Caki2 (cell line): ENCODE measurements at regions not wholly inside any gene's neighbourhood (a gene's known extent, or its start where the extent isn't known, plus 50 kb on each side); places are given as distances from the start of the nearest gene placed in this dataset.

Experiments
- DNase-seq: peaks from one replicate; pipeline ENCODE4 v3.0.0-alpha.2; 2015; ENCODE audit warnings: low read depth
- in situ Hi-C: cut with HindIII; loops from 2 replicates; pipeline ENCODE4 v1.10.0; 2016; ENCODE audit warnings: low sequenced_read_pairs, low pct_unique_long_range_greater_than_20kb, mixed read lengths

DNA sequence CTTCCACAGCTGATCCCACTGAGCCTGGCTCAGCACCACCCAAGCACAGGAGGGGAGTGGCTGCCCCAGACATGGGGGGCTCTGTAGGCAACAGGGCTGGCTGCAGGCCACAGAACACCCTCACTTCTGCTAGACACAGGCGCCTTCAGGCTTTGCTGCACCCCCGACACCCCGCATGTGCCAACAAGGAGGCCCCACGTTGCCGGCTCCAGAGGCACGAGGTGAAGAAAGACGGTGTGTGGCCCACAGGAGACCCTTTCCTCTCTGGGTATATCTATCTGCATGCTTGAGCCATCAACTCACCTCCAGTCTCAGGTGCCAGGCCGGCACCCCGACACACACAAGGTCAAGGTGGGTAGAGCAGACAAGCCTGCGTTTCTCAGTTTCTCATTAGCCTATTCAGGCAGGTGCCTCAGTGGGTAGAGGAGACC is 158.3 kb downstream of the DLL1 start:
- no peak for DNase-seq
- in situ Hi-C loops = no loop called here

GRCh38 chr6:170132011-170132521 is 158.8 kb downstream of the DLL1 start:
- DNase-seq = no peak
- in situ Hi-C loops = no loop called here

DNA sequence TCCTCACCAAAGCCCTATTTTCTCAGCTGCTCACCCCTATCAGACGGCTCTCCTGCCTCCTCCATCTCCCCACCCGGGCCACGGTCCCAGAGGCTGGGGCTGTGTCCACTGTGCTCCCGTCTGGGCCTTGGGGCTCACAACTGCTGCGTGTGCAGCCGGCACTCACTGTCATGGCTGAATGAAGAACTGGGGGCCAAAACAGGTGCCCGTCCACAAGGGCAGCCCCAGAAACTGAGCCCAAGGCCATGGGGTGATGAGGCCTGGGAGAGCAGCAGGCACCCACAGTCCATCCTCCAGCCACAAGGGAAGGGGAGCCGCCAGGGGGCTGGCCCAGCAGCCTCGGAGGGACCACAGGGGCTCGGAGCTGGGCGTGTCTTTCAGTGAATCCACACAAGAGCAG is 159.5 kb downstream of the DLL1 start:
- in situ Hi-C loops = no loop called here

DNA sequence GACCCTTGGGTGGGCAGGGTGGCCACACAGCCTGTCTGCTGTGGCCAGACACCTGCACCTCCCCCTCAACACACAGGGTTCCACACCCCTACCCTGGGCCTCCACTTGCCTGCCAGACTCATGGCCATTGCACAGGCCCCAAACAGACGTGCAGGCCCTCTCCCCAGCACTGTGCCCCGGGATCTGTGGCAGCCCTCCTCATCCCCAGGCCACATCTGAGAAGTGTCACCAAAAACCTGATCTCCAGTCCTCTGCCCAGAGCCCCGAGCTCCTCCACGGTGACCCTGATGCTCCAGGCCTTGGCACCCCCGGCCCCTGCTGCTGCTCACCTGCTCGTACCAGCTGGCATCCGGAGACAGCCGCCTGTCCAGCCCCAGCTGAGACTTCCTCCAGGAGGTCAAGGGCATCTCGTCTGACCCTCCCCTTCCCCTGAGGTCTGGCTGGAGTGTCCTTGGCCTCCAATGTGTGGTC is 160.1 kb downstream of the DLL1 start:
- in situ Hi-C loops = no loop called here
- no peak for DNase-seq

More for the DNA sequence above, 159.5 kb downstream of the DLL1 start:
- no peak for DNase-seq

GRCh38 chr6:170130201-170130621 is 160.7 kb downstream of the DLL1 start:
- DNase-seq = no peak
- in situ Hi-C loops = no loop called here

GRCh38 chr6:170129691-170130171 is 161.1 kb downstream of the DLL1 start:
- in situ Hi-C loops = no loop called here
- DNase-seq = no peak

GRCh38 chr6:170128811-170129681 is 161.8 kb downstream of the DLL1 start:
- in situ Hi-C loops = no loop called here
- no peak for DNase-seq

DNA sequence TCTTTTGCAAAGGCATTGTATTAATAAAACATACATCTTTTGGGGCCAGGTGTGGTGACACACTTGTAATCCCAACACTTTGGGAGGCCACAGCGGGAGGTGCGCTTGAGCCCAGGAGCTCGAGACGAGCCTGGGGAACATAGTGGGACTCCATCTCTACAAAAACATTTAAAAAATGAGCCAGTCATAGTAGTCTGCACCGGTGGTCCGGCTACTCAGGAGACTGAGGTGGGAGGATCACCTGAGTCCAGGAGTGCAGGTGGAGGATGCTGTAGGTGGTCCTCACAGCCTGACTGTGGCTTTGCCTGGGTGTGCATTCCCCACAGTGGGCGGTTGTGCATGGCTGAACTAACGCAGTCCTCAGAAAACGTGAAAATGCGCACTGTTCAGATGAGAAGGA is 162.5 kb downstream of the DLL1 start:
- DNase-seq = no peak
- in situ Hi-C loops = no loop called here

- DNase-seq = no peak
- in situ Hi-C loops = no loop called here
Measured at GRCh38 chr6:170127151-170127550, 163.7 kb downstream of the DLL1 start.

GRCh38 chr6:170125456-170126300 is 165.2 kb downstream of the DLL1 start:
- DNase-seq = no peak
- in situ Hi-C loops = no loop called here

GRCh38 chr6:170124836-170125235 is 166.0 kb downstream of the DLL1 start:
- DNase-seq = no peak
- in situ Hi-C loops = no loop called here

DNA sequence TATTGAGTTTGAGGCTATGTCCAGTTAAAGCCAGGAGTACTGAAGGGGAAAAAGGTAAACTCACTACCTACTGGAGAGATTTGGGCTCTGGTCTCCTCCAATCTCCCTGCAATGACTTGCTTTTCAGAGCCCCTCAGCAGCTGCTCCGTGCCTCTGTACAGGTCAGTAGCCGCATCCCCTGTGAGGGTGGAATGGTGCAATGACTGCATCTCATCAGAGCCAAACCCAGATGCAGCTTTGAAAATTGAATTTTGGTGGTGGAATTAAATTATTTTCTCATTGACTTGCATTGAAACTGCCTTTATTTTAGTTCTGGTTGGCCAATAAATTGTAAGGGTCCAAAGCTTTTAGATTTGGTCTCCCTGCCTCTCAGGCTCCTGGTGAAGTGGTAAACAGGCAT is 166.7 kb downstream of the DLL1 start:
- in situ Hi-C loops = no loop called here
- no peak for DNase-seq

DNA sequence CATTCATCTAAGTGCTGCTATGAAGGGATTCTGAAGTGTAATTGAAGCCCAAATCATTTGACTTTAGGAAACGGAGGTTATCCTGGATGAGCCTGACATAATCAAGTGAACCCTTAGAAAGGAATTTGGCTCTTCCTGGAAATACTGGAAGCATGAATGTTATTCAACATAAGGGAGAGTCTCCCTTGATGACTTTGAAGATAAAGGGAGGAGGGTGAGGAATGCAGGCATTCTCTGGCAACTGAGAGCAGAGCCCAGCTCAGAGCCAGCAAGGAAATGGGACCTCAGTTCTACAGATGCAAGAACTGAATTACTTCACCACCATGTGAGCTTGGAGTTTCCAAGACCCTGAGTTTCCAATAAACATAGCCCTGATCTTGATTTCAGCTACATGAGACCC is 168.2 kb downstream of the DLL1 start:
- in situ Hi-C loops = no loop called here
- no peak for DNase-seq

GRCh38 chr6:170117111-170117972 is 173.5 kb downstream of the DLL1 start:
- no peak for DNase-seq
- in situ Hi-C loops = no loop called here

GRCh38 chr6:170116636-170117035 is 174.2 kb downstream of the DLL1 start:
- in situ Hi-C loops = no loop called here
- no peak for DNase-seq

DNA sequence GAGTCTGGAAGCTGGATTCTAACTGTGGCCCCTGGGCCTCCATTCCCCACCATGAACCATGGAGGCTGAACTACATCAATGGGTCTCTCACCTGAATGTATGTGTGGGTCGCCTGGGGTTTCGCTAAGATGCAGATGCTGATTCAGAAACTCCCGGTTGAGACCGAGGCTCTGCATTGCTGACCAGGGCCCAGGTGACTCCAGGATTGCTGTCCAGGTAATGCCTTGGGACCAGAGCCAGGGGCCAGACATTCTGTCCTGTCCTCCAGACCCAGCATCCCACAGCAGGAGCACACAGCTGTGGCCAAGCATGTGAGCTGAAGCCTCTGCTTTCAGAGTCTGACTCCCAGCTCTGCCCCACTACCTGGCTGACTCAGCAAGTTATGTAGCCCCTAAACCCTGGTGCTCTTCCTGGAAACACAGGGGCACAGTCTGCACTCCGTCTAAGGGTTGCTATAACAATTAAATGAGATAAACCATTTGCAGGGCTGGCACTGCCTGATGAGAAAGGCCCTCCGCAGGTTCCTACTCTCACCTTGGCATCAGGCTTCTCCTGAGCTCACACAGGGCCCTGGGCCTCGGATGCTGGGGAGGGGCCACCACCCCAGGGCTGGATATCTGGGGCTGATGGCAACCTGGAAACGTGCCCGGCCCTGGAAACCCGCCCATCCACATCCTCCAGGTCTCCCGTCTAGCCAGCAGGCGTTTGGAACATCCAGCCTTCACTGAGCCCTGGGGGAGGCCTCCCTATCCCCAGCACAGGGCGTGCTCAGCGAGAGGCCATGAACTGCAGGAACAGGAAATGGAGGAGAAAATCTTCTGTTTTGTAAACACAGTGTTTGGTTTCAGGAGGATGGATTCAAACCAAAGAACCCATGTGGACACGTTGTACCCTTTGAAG is 175.7 kb downstream of the DLL1 start:
- in situ Hi-C loops = no loop called here
- no peak for DNase-seq
